ENCODE measurements at regions not wholly inside any gene's neighbourhood (a gene's known extent, or its start where the extent isn't known, plus 50 kb on each side); places are given as distances from the start of the nearest gene placed in this dataset.

DNA sequence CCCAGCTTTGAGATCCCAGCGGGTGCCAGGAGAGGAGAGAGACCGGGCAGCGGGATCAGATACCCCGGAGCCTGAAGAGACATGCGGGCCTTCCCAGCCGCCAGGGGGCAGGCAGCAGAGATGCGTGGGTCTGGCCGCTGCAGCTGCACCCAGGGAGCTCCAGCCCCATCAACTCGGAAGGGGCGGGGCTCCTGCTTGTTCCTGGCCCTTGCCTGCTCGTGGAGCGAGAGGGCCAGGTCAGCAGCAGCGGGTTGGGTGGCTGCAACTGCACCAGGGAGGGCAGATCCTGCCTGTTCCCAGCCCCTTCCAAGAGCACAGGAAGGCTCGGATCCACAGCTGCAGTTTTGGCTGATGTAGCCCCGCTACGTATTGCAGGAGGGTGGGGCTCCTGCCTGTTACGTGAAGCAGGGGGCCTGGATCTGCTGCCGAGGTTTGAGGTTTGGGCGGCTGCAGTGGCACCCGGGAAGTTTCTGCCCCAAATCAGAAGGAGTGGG lies 532.8 kb downstream of the RFPL4B start:
- no peaks in the 10 kb centered on the region for H4K20me1 ChIP-seq (ENCODE audit: insufficient read depth)
- ChIA-PET CTCF (no interaction called here), POLR2A (no interaction called here)
- no peaks in the 10 kb centered on the region for H3K36me3 ChIP-seq (replicated peaks in 1 of 2; ENCODE audit: control insufficient read depth in 1 of 2, insufficient read depth in 2 of 2, low read length in 1 of 2)
- no peak overlapping the region for H3K27ac ChIP-seq (ENCODE audit: low read depth in 2 of 2, low read length in 1 of 2)
- TF ChIP-seq MEF2A (IDR thresholded peaks at IDR 0.05; ENCODE audit: borderline replicate concordance, low read depth) (no peak), RAD21 (IDR thresholded peaks at IDR 0.05; ENCODE audit: low read length) (no peak), MXI1 (IDR thresholded peaks at IDR 0.05; ENCODE audit: low read depth, low read length) (no peak), FOXM1 (IDR thresholded peaks at IDR 0.05; ENCODE audit: low read depth) (no peak), SIN3A (IDR thresholded peaks at IDR 0.05; ENCODE audit: borderline replicate concordance, low read depth, low read length) (no peak), POLR2AphosphoS5 (IDR thresholded peaks at IDR 0.05; ENCODE audit: low read depth, low read length) (no peak), CHD2 (IDR thresholded peaks at IDR 0.05; ENCODE audit: low read length, partially characterized antibody) (no peak), NFIC (IDR thresholded peaks at IDR 0.05; ENCODE audit: borderline replicate concordance) (no peak), SMC3 (IDR thresholded peaks at IDR 0.05; ENCODE audit: low read depth, low read length) (no peak), GABPA (IDR thresholded peaks at IDR 0.05; ENCODE audit: low read depth) (no peak)
- TF ChIP-seq, protein P1, sequence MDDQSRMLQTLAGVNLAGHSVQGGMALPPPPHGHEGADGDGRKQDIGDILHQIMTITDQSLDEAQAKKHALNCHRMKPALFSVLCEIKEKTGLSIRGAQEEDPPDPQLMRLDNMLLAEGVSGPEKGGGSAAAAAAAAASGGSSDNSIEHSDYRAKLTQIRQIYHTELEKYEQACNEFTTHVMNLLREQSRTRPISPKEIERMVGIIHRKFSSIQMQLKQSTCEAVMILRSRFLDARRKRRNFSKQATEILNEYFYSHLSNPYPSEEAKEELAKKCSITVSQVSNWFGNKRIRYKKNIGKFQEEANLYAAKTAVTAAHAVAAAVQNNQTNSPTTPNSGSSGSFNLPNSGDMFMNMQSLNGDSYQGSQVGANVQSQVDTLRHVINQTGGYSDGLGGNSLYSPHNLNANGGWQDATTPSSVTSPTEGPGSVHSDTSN (IDR thresholded peaks at IDR 0.05): no peak
- TF ChIP-seq, protein P2, sequence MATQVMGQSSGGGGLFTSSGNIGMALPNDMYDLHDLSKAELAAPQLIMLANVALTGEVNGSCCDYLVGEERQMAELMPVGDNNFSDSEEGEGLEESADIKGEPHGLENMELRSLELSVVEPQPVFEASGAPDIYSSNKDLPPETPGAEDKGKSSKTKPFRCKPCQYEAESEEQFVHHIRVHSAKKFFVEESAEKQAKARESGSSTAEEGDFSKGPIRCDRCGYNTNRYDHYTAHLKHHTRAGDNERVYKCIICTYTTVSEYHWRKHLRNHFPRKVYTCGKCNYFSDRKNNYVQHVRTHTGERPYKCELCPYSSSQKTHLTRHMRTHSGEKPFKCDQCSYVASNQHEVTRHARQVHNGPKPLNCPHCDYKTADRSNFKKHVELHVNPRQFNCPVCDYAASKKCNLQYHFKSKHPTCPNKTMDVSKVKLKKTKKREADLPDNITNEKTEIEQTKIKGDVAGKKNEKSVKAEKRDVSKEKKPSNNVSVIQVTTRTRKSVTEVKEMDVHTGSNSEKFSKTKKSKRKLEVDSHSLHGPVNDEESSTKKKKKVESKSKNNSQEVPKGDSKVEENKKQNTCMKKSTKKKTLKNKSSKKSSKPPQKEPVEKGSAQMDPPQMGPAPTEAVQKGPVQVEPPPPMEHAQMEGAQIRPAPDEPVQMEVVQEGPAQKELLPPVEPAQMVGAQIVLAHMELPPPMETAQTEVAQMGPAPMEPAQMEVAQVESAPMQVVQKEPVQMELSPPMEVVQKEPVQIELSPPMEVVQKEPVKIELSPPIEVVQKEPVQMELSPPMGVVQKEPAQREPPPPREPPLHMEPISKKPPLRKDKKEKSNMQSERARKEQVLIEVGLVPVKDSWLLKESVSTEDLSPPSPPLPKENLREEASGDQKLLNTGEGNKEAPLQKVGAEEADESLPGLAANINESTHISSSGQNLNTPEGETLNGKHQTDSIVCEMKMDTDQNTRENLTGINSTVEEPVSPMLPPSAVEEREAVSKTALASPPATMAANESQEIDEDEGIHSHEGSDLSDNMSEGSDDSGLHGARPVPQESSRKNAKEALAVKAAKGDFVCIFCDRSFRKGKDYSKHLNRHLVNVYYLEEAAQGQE (IDR thresholded peaks at IDR 0.05; ENCODE audit: low read depth, low read length): no peak
- TF ChIP-seq, protein P3, sequence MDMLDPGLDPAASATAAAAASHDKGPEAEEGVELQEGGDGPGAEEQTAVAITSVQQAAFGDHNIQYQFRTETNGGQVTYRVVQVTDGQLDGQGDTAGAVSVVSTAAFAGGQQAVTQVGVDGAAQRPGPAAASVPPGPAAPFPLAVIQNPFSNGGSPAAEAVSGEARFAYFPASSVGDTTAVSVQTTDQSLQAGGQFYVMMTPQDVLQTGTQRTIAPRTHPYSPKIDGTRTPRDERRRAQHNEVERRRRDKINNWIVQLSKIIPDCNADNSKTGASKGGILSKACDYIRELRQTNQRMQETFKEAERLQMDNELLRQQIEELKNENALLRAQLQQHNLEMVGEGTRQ (IDR thresholded peaks at IDR 0.05; ENCODE audit: borderline replicate concordance, low read depth, low read length): no peak
- TF ChIP-seq, protein P4, sequence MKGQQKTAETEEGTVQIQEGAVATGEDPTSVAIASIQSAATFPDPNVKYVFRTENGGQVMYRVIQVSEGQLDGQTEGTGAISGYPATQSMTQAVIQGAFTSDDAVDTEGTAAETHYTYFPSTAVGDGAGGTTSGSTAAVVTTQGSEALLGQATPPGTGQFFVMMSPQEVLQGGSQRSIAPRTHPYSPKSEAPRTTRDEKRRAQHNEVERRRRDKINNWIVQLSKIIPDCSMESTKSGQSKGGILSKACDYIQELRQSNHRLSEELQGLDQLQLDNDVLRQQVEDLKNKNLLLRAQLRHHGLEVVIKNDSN (IDR thresholded peaks at IDR 0.05; ENCODE audit: borderline replicate concordance, low read depth): no peak
- TF ChIP-seq, protein P5, sequence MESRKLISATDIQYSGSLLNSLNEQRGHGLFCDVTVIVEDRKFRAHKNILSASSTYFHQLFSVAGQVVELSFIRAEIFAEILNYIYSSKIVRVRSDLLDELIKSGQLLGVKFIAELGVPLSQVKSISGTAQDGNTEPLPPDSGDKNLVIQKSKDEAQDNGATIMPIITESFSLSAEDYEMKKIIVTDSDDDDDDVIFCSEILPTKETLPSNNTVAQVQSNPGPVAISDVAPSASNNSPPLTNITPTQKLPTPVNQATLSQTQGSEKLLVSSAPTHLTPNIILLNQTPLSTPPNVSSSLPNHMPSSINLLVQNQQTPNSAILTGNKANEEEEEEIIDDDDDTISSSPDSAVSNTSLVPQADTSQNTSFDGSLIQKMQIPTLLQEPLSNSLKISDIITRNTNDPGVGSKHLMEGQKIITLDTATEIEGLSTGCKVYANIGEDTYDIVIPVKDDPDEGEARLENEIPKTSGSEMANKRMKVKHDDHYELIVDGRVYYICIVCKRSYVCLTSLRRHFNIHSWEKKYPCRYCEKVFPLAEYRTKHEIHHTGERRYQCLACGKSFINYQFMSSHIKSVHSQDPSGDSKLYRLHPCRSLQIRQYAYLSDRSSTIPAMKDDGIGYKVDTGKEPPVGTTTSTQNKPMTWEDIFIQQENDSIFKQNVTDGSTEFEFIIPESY (IDR thresholded peaks at IDR 0.05; ENCODE audit: borderline replicate concordance, low read depth): no peak
- no peaks in the 10 kb centered on the region for H3K9me2 ChIP-seq
- peaks cover 45% of the 10 kb centered on the region for H3F3A ChIP-seq (replicated peaks; ENCODE audit: insufficient read depth)
- H2AFZ ChIP-seq (ENCODE audit: low read depth): no peak overlapping the region
- DNase-seq: no peak
- H3K4me2 ChIP-seq: no peak overlapping the region
- H3K9ac ChIP-seq: no peak overlapping the region
- no peaks in the 10 kb centered on the region for H3K27me3 ChIP-seq (ENCODE audit: insufficient read depth)
- H3K79me2 ChIP-seq (ENCODE audit: insufficient read depth): no peaks in the 10 kb centered on the region
- H3K9me3 ChIP-seq: no peaks in the 10 kb centered on the region
- 93% methylated on average over 2 of the region's 20 CpGs for WGBS (ENCODE audit: low lambda C conversion rate)
- peaks cover 5 to 20% of the 10 kb centered on the region in 2 experiments for H3K4me1 ChIP-seq (ENCODE audit: control insufficient read depth in 1 of 2, insufficient read depth in 2 of 2, low read depth in 1 of 2, low read length in 1 of 2)
- H3K4me3 ChIP-seq (ENCODE audit: low read depth in 2 of 2, low read length in 1 of 2): no peak overlapping the region

Data from SK-N-SH (cell line).